Uterus (tissue), 2 donors: ENCODE measurements at regions not wholly inside any gene's neighbourhood (a gene's known extent, or its start where the extent isn't known, plus 50 kb on each side); places are given as distances from the start of the nearest gene placed in this dataset.

Experiments
- POLR2A ChIP-seq, 2 donors: fragments of 450-650 bp; IDR thresholded peaks; one replicate each; pipeline ENCODE4 v1.6.1; 2016; ENCODE audit warnings: antibody characterized with exemption in 2 of 2, mild to moderate bottlenecking in 1 of 2, moderate library complexity in 1 of 2
- TF ChIP-seq, protein P1 (sequence below), 4 experiments: fragments of 200-600 bp in 2 of 4; fragments of 450-650 bp in 2 of 4; sonication (generic) in 2 of 4; IDR thresholded peaks; one replicate each; pipeline ENCODE4 v1.5.1; 2016 to 2019; ENCODE audit warnings: antibody characterized with exemption in 4 of 4, mild to moderate bottlenecking in 2 of 4, moderate library complexity in 1 of 4

GRCh38 chr6:12656906-12657305, 59.7 kb upstream of the PHACTR1 start:
- no peak for TF ChIP-seq POLR2A (IDR thresholded peaks at IDR 0.05)
- TF ChIP-seq, protein P1, sequence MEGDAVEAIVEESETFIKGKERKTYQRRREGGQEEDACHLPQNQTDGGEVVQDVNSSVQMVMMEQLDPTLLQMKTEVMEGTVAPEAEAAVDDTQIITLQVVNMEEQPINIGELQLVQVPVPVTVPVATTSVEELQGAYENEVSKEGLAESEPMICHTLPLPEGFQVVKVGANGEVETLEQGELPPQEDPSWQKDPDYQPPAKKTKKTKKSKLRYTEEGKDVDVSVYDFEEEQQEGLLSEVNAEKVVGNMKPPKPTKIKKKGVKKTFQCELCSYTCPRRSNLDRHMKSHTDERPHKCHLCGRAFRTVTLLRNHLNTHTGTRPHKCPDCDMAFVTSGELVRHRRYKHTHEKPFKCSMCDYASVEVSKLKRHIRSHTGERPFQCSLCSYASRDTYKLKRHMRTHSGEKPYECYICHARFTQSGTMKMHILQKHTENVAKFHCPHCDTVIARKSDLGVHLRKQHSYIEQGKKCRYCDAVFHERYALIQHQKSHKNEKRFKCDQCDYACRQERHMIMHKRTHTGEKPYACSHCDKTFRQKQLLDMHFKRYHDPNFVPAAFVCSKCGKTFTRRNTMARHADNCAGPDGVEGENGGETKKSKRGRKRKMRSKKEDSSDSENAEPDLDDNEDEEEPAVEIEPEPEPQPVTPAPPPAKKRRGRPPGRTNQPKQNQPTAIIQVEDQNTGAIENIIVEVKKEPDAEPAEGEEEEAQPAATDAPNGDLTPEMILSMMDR (IDR thresholded peaks at IDR 0.05), result no peak
